GM18909 (cell line): ENCODE measurements at regions not wholly inside any gene's neighbourhood (a gene's known extent, or its start where the extent isn't known, plus 50 kb on each side); places are given as distances from the start of the nearest gene placed in this dataset.

Experiments used
- ATAC-seq: cut with Tn5 transposase; IDR thresholded peaks from one replicate; pipeline ENCODE4 v1.9.1; 2021; ENCODE audit warnings: mild to moderate bottlenecking; ENCODE audit not compliant: unreplicated experiment, poor library complexity

- no peak for ATAC-seq
Measured at GRCh38 chr14:76950055-76951020, 78.2 kb downstream of the IRF2BPL start.

GRCh38 chr14:76948976-76949375 is 79.5 kb downstream of the IRF2BPL start:
- ATAC-seq, result no peak

GRCh38 chr14:76948213-76948947 is 80.1 kb downstream of the IRF2BPL start:
- ATAC-seq, result no peak

GRCh38 chr14:76947838-76948184 is 80.7 kb downstream of the IRF2BPL start:
- ATAC-seq, result no peak

- peak; percentile 88 for ATAC-seq
Measured at GRCh38 chr14:76947078-76947837, 81.2 kb downstream of the IRF2BPL start.

- ATAC-seq, result peak; percentile 19
Measured at GRCh38 chr14:76946753-76947077, 81.8 kb downstream of the IRF2BPL start.

- no peak for ATAC-seq
Measured at GRCh38 chr14:76943072-76943471, 85.4 kb downstream of the IRF2BPL start.

- ATAC-seq, result no peak
Measured at GRCh38 chr14:76941946-76942805, 86.3 kb downstream of the IRF2BPL start.

- no peak for ATAC-seq
Measured at GRCh38 chr14:76941544-76941943, 87.0 kb downstream of the IRF2BPL start.

- ATAC-seq, result no peak
Measured at GRCh38 chr14:76940021-76940760, 88.3 kb downstream of the IRF2BPL start.

GRCh38 chr14:76939015-76939742 is 89.3 kb downstream of the IRF2BPL start:
- no peak for ATAC-seq

GRCh38 chr14:76938092-76938500 is 90.4 kb downstream of the IRF2BPL start:
- ATAC-seq, result no peak

GRCh38 chr14:76937181-76938091 is 91.1 kb downstream of the IRF2BPL start:
- no peak for ATAC-seq

GRCh38 chr14:76936483-76936882 is 92.0 kb downstream of the IRF2BPL start:
- no peak for ATAC-seq

GRCh38 chr14:76933515-76933914 is 95.0 kb downstream of the IRF2BPL start:
- ATAC-seq, result no peak

GRCh38 chr14:76931631-76932402 is 96.7 kb downstream of the IRF2BPL start:
- no peak for ATAC-seq

GRCh38 chr14:76930549-76930948 is 98.0 kb downstream of the IRF2BPL start:
- ATAC-seq, result no peak
